GM12878 (cell line): ENCODE measurements at regions not wholly inside any gene's neighbourhood (a gene's known extent, or its start where the extent isn't known, plus 50 kb on each side); places are given as distances from the start of the nearest gene placed in this dataset.
"Not testable (repeated sequence)": the region's sequence is repeated elsewhere in the genome, so short reads cannot be mapped to it uniquely, and the experiment has no call there.

Source experiments
- ATAC-seq: fragments of 200-7000 bp; cut with Tn5 transposase; 3 replicates; pipeline ENCODE4 v1.9.1; 2020; ENCODE audit warnings: mild to moderate bottlenecking, moderate library complexity
- BruUV-seq: library from RNA; stranded (reverse); fragments of 400-500 nt; replicated peaks from 2 replicates; lab custom pipeline; 2021; lab: Mats Ljungman, UMichigan
- CTCF ChIA-PET: fragments of 300-600 bp; sonication (Branson Sonifier 250); formaldehyde crosslinking; extraction: SDS; loops from one replicate; lab custom pipeline; 2021; ENCODE audit warnings: inconsistent platforms; lab: Yijun Ruan, JAX
- POLR2A ChIA-PET: fragments of 350-600 bp; formaldehyde crosslinking; extraction: SDS; loops from one replicate; lab custom pipeline; 2021; ENCODE audit warnings: inconsistent platforms; lab: Charles Lee
- RAD21 ChIA-PET: fragments of 300-600 bp; sonication (Branson Sonifier 250); formaldehyde crosslinking; loops from one replicate; lab custom pipeline; 2023; ENCODE audit warnings: antibody characterized with exemption; ENCODE audit not compliant: unreplicated experiment; lab: Charles Lee
- SMC1A ChIA-PET: fragments of 300-600 bp; sonication (Branson Sonifier 250); formaldehyde crosslinking; loops from one replicate; lab custom pipeline; 2023; ENCODE audit not compliant: unreplicated experiment, uncharacterized antibody; lab: Charles Lee
- DNase-seq: peaks from one replicate; pipeline ENCODE4 v3.0.0-alpha.2; 2011; ENCODE audit warnings: low read depth, low spot score
- FAIRE-seq: peaks from 3 replicates; lab custom pipeline; 2011; peaks lifted over from hg19 to GRCh38; lab: Jason Lieb, UNC
- H2AFZ ChIP-seq: 2 replicates; pipeline ENCODE4 v1.6.0; 2011; ENCODE audit warnings: low read depth, low read length, control low read depth; ENCODE audit not compliant: control insufficient read depth
- H3K27ac ChIP-seq: 2 replicates; pipeline ENCODE4 v1.5.1; 2011; ENCODE audit warnings: control low read depth; ENCODE audit not compliant: control insufficient read depth, insufficient read depth
- H3K27me3 ChIP-seq, 2 experiments: replicated peaks in 1 of 2; 2 replicates each; pipeline versions ENCODE4 v1.6.0 to v1.6.1; 2011; ENCODE audit warnings: low read length in 1 of 2; ENCODE audit not compliant: control insufficient read depth in 2 of 2, insufficient read depth in 2 of 2
- H3K36me3 ChIP-seq, 2 experiments: 2 replicates each; pipeline ENCODE4 v1.5.1; 2011; ENCODE audit warnings: low read length in 1 of 2; ENCODE audit not compliant: control insufficient read depth in 2 of 2, insufficient read depth in 2 of 2
- H3K4me1 ChIP-seq: 2 replicates; pipeline ENCODE4 v1.6.1; 2011; ENCODE audit warnings: mild to moderate bottlenecking, low read length, moderate library complexity, mixed read lengths; ENCODE audit not compliant: control insufficient read depth, insufficient read depth
- H3K4me2 ChIP-seq: 2 replicates; pipeline ENCODE4 v1.6.0; 2011; ENCODE audit warnings: control low read depth; ENCODE audit not compliant: control insufficient read depth, insufficient read depth
- H3K4me3 ChIP-seq: fragments of 200-600 bp; sonication (generic); 2 replicates; pipeline ENCODE4 v1.5.1; 2016
- H3K79me2 ChIP-seq: 2 replicates; pipeline ENCODE4 v1.6.0; 2011; ENCODE audit warnings: low read length; ENCODE audit not compliant: control insufficient read depth, insufficient read depth
- H3K9ac ChIP-seq: 2 replicates; pipeline ENCODE4 v1.8.0; 2011; ENCODE audit warnings: low read length, control low read depth, mixed read lengths; ENCODE audit not compliant: control insufficient read depth, insufficient read depth
- H3K9me3 ChIP-seq: replicated peaks from 3 replicates; pipeline ENCODE4 v1.5.1; 2011; ENCODE audit warnings: mild to moderate bottlenecking, low read length; ENCODE audit not compliant: control insufficient read depth, insufficient read depth
- H4K20me1 ChIP-seq: 2 replicates; pipeline ENCODE4 v1.6.0; 2011; ENCODE audit not compliant: control insufficient read depth, insufficient read depth
- FOS ChIP-seq: IDR thresholded peaks from 3 replicates; pipeline ENCODE4 v1.6.1; 2011; ENCODE audit warnings: borderline replicate concordance; ENCODE audit not compliant: insufficient read length; ENCODE audit errors: extremely low read depth
- MXI1 ChIP-seq: fragments of 150-350 bp; IDR thresholded peaks from 2 replicates; pipeline ENCODE4 v1.6.1; 2011; ENCODE audit warnings: low read depth, mild to moderate bottlenecking, inconsistent platforms, low read length, improper control_type of control experiment
- TCF3 ChIP-seq: IDR thresholded peaks from 2 replicates; pipeline ENCODE4 v1.6.1; 2012; ENCODE audit warnings: low read depth, mild to moderate bottlenecking, low read length, borderline replicate concordance; ENCODE audit not compliant: insufficient read depth
- WGBS: methylation state at CpG from one replicate; pipeline ENCODE4 v1.1.6; 2016; ENCODE audit warnings: low lambda C conversion rate; ENCODE audit not compliant: insufficient replicate concordance, insufficient coverage; ENCODE audit errors: missing lambda C conversion rate; 5-methylcytosine and 5-hydroxymethylcytosine counted together
- in situ Hi-C: fragments of 300-500 bp; cut with MboI; formaldehyde crosslinking; loops from 9 replicates; pipeline ENCODE4 v1.14.3; 2018; ENCODE audit warnings: mixed read lengths
- intact Hi-C: fragments of 100-400 bp; cut with micrococcal nuclease; formaldehyde crosslinking; loops from one replicate; pipeline ENCODE4 v1.14.2; 2022; ENCODE audit not compliant: unreplicated experiment

DNA sequence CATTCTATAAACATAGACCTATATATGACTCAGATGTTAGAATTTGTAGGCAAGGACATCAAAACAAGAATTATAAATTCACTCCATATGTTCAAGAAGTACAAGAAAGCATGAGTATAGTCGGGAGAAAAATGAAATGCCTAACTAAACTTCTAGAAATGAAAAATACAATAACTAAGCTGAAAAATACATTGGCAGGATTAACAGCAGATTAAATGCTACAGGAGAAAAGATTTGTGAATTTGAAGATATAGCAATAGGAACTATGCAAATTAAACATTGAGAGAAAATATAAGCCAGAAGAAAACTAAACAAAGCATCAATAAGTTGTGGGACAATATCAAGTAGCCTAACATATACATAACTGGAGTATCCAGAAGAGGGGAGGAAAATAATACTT, 55.3 kb upstream of the PRSS3 start:
- no peak overlapping the region for H3K9ac ChIP-seq
- H3K79me2 ChIP-seq: no peaks in the 10 kb centered on the region
- no peak overlapping the region for H2AFZ ChIP-seq
- BruUV-seq: no TSS peak
- no peak for FAIRE-seq
- no peaks in the 10 kb centered on the region for H3K36me3 ChIP-seq
- intact Hi-C loops (no loop called here), in situ Hi-C loops (no loop called here)
- H4K20me1 ChIP-seq: no peaks in the 10 kb centered on the region
- H3K4me3 ChIP-seq: no peak overlapping the region
- TF ChIP-seq FOS (no peak), TCF3 (no peak), MXI1 (no peak)
- no peak for DNase-seq
- H3K4me2 ChIP-seq: no peak overlapping the region
- no peaks in the 10 kb centered on the region for H3K9me3 ChIP-seq
- H3K27ac ChIP-seq: no peak overlapping the region
- 70% methylated on average over 1 of the region's 1 CpG for WGBS
- ChIA-PET POLR2A (no interaction called here), SMC1A (no interaction called here), CTCF (no interaction called here), RAD21 (no interaction called here)
- H3K27me3 ChIP-seq: no peaks in the 10 kb centered on the region; a peak in 1 of 4 replicates
- ATAC-seq: no peak
- H3K4me1 ChIP-seq: no peaks in the 10 kb centered on the region

DNA sequence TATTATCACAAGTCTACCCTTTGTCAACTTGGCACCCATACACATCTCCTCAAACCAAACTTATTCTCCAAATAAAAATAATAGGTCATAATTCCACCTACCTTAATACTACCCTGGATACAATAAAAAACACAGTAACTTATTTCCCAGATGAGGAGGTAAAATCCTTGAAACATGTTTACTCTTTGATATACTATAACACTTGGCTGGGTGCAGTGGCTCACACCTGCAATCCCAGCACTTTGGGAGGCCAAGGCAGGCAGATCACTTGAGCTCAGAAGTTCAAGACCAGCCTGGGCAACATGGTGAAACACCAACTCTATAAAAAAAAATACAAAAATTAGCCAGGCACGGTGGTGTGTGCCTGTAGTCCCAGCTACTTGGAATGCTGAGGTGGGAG, 54.4 kb upstream of the PRSS3 start:
- WGBS: 0% methylated on average over 1 of the region's 1 CpG
- ATAC-seq, H3K27ac ChIP-seq, SMC1A ChIA-PET, RAD21 ChIA-PET, H3K36me3 ChIP-seq, H3K4me2 ChIP-seq, DNase-seq, intact Hi-C loops, H3K9me3 ChIP-seq, BruUV-seq, H3K79me2 ChIP-seq, H3K27me3 ChIP-seq, H3K9ac ChIP-seq, in situ Hi-C loops, H3K4me1 ChIP-seq, H2AFZ ChIP-seq, H3K4me3 ChIP-seq, FAIRE-seq, POLR2A ChIA-PET, H4K20me1 ChIP-seq, CTCF ChIA-PET: not testable (repeated sequence)
